ENCODE measurements at regions not wholly inside any gene's neighbourhood (a gene's known extent, or its start where the extent isn't known, plus 50 kb on each side); places are given as distances from the start of the nearest gene placed in this dataset.

DNA sequence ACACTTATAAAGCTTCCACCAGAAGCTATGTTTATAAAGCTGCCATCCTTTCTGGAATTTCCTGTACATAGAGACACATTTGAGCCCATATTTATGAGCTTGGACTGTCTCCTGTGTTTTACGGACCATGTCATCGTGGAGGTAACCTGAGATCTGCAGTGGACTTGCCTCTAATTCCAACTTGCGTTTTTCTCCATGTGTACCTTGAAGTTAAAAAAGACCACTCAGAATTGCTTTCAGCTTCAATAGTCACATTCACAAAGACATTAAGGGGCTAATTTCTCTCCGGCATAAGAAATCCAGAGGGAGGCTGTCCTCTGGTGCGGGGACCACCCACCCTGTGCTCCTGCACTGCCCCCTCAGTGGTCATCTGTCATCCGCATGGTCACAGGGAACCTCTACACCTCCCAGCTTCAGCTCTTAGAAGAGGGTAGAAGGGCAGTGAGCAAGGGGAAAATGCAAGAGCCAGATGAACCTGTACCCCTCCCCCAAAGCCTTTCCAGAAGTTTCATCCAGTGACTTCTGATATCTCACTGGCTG, 521.4 kb upstream of the CAMK1G start:
- DNase-seq (ENCODE audit: low read depth), result no peak

DNA sequence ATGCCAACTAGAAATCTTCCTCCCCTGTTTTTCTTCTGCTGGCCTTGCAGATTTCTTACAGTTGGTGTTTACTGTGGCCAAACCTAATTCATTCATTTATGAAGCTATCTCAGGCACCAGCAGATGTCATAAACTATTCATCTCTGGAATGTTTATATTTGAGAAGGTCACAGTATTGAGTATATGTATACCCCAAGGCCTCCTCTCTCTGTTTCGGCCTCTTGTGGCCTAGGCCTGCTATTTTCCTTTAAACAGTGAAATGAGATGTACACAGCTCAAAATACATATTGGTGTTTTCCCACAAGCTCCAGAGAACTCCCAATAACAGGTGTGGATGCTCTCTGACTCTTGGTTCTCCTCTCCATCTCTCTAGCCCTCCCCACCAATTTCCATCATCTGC, 520.7 kb upstream of the CAMK1G start:
- DNase-seq (ENCODE audit: low read depth), result no peak

DNA sequence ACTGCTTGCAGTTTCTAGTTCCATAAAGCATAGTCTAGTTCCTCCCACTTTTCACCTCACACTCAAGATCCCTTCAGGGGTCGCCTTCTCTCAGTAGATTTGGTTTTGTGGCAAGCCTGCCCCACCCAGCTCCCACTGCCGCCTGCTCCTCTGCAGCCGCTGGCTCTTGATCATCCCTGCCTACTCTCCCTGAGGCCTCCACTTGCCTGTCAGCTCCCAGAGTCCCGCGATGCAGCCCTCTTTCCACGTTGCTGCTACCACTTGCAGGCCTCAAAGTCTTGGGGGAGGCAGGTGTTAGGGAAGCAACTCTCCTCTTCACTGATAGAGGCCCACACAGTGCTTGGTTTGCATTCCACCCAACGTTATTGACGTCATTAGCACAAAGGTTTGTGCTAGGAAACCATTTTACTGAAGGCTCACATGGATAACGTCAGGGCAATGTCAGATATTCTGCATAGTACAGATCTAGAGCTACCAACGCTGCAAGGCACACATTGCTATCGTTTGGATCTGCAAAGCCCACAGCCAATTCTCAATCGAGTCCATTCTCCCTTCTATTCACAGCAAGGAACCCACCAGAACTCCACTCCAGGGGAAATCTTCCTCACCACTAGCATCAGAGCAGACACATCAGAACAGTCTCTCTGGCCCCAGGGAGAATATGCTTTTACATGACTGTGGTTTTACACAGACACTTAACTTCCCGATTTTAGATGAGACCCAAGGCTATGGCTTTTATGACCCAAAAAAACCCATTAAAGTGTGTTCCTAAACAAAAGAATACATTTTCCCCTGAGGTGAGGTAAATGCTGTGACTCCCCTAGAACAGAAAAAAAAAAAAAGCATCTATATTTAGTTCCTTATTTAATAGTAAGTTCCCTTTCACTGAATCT, 519.5 kb upstream of the CAMK1G start:
- no peak for DNase-seq (ENCODE audit: low read depth)

DNA sequence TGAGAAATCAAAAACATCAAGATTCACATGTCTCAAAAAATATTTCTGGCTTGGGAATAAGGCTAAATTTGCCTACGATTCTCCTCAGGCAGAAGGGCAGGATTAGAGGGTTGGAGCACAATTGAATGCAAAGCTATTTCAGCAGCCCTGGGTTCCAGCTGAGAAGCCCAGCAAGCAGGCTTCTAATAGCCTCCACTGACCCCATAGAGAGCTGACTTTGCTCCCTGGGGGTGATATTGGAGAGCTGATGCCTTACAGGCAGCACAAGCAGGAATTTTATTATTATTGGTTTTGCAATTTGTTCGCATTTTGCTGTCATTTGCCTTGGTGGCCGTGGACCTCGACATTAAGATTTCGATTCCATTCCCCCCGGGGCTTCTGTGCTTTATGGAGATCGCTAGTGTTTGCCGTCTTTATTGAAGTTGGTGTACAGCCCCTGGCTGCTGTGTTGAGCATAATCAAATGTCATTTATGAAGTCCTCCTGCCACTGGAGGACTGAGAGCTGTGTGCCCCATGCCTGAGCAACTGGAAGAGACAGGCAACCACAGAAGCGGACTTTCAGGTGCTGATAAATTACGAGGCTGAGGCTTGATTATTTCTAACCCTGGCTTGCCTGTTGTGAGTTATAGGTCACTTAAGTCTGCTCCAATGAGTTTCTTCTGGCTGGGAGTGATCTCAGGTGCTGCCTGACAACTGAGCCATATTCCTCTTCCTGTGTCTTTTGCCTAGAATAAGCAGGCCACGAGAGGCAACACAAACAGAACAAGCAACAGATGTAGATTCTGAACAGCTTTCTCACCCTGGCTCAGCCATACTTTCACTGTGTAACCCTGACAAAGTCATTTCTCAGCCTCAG, 518.4 kb upstream of the CAMK1G start:
- no peak for DNase-seq (ENCODE audit: low read depth)

DNA sequence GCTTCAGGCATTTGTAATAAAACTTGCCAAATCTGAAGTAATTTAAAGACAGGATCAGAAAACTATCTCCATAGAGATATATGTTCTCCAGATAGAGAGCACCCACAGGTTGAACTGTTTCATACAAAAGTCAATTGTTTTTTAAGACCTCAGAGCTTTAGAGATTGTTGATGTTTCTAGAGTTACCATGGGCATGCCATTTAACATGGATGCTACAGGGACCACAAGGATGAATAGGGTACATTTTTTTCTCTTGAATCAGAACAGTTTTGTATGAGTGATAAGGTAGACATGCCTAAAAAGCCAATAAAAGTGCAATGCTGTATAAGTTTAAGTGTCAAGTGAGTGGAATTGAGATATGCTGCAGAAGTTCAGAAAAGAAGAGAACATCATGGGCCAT, 511.0 kb upstream of the CAMK1G start:
- peak; percentile 77 for DNase-seq (ENCODE audit: low read depth)

DNA sequence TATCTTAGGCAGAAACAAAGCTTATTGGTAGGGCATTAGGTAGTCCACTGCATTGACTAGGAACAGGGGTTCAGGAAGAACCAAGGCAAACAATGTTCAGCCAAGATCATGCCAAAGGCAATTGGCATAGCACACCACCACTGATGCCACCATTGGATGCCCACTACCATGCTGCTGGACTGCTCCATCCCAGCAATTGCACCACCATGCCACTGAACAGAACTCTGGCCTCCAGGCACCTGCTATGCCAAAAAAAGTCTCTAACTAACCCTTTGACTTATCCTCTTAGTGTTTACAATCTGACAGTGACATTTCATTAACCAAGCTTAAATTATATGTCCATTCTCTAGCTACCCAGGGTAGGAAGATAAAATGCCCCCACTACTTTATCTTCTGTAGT, 509.6 kb upstream of the CAMK1G start:
- no peak for DNase-seq (ENCODE audit: low read depth)

DNA sequence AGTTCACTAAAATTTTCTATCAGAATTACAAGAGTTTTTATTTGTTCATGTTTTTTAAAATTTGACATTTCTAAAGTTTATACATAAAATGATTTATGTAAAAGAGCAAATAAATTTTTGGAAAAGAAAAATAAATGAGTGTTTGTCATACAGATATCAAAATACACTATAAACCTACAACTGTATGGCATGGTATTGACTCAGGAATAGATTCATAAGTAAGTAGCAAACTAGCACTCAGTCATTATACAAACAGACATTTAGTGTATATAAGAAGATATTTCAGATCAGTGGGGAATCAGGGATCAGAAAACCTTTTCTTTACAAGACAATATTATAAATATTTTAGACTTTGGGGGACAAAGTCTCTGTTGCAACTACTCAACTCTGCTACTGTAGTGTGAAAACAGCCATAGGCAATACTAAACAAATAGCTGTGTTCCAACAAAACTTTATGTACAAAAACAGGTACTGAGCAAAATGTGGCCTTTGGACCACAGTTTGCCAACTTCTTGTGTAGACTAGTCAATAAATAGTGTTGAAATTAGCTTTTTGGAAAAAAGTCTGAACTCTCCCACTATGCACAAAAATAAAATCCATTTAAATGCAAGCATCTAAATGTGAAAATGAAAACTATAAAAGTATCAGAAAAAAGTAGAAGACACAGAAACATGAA, 508.8 kb upstream of the CAMK1G start:
- DNase-seq (ENCODE audit: low read depth), result no peak

DNA sequence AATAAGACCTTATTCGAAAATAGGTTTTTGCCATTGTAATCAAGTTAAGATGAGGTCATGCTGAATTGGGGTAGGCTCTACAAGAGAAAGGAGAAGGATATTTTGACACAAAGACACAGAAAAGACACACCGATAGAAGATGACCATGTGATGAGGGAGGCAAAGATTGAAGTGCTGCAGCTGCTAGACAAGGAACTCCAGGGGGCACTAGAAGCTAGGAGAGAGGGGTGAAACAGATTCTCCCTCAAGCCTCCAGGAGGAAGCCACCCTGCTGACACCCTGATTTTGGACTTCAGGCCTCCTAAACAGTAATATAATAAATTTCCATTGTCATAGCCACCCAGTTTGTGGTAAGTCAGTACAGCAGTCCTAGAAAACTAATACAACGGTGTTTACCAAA, 506.8 kb upstream of the CAMK1G start:
- peak; percentile 56 for DNase-seq (ENCODE audit: low read depth)

DNA sequence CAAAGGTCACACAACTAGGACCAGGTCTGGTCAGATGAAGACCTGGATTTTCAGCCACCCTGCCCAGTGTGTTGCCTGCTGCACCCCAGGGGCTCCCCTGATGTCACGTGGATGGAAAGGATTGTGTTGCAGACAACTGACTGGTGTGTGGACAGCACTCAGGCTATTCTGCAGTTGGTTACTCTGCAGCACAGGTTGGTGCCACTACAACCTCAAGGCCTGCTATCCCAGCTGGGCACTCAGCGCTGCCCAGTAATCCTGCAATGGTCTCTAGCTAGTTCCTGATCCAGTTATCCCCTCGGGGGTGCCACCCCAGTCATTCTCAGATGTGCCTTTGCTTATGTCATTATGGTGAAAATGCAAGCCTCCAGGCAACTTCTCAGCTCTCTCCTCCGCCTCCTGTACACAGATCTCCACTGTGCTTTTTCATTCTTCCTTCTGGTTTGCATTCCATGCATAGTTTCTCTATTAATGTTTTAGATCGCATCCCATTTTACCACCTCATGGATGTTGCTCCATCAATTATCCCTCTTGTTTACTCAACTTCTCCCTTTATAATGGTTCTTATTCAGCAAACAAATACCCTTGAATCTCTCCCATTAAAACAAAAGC, 503.2 kb upstream of the CAMK1G start:
- DNase-seq (ENCODE audit: low read depth), result peak; percentile 87

DNA sequence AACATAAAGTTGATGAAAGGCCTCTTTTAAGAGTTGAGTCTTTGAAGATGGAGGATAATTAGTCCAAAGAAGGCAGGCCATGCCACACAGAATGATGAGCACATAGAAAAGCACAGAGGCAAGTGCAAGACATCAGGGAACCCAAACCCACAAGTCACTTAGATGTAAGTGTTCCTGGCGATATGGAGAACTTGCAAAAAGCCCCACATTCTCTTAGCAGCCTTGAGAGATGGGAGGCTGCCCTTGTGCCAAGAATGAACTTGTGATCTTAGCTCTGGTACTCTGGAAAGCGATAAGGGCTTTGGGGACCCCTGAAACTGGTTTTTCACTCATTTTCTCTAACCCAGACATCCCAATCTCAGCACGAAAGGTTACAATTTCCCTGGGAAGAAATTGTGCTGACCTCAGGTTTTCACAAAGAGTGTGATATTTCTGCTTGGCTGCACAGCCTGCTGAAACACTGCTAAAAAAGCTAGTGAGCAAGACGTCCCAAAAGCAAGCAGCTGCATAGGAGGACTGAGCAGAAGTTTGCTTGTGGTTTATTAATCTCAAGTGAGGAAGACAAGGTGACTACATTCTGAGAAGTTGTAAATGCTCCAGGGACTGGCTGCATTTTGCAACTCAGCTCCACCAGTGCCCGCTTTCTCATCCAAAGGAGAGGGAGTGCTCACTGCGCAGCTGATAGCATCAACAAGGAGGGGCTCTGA, 496.9 kb upstream of the CAMK1G start:
- DNase-seq (ENCODE audit: low read depth), result peak; percentile 63

DNA sequence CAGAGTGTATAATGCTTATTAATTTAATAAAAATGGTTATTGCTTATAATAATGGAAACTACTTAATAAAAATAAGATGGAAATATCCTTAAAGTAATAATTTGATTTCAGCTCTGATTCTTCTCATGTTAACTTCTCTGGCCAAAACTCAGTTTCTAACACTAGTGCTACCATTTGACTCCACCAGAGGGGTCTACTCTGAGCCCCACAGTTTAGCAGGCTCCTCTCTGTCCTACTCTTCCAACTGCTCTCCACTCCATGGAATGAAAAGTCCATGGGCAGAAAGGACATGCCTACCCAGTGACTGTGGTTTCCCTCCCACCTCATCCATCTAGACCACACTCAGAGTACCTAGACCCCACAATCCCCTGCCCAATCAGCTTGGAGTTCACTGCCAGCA, 489.1 kb upstream of the CAMK1G start:
- no peak for DNase-seq (ENCODE audit: low read depth)

DNA sequence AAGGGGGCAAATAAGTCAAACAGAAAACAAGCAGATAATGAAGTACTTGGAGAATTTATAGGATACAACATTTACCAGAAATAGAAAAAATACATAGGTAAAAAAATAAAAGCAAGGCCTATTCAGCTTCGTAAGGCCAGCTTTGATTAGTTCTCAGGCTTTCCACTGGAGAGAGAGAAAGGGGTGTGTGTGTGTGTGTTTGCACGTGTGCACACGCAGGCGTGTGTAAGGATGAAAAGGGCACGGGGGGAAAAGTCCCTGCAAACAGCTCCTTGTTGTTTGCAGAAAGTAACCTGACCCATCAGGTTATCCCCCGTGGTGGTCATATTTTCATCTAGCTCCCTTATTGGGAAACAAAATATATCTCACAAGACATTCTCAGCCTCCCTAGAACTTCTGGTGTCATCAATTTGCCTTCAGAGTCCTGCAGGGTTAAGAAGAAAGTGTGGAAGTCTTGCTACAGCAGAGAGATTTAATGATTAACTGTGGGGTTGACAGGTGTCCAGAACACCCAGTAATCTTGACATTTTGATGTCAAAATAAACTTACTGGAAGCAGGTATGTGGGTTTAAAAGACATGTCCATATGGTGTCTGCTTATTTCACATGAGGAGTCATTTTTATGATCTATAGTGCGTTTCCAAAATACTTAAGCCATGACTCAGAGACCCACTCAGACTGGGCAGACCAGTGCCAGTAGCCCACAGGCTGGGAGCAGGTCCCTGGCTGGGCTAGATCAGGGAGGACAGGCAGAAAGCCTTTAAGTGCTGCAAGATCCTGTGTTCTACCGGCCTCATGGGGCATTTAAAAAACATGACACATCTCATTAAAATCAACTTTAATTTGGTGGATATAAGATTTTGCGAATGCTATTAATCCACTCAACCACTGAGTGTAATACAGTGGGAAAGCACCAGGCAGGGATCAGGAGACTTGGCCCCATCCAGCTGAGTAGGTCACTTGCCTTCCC, 487.6 kb upstream of the CAMK1G start:
- DNase-seq (ENCODE audit: low read depth), result peak; percentile 88

DNA sequence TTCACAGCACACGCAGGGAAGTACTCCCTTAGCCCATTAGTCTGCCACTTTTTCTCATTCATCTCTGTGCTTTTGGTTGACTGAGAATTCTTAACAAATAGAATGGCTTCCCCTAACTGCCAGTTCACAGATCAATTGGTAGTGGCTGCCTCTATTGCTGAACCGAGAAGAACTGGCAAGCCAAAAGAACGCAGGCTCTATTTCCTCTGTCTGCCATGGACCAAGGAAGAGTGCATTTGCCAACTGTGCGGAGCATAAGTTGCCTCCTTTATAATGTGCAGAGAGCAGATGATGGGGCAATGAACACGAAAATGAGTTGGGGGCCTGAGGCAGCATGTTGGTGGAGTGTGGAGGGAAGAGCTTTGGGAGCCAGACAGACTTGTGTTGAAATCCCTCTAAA, 483.1 kb upstream of the CAMK1G start:
- no peak for DNase-seq (ENCODE audit: low read depth)

DNA sequence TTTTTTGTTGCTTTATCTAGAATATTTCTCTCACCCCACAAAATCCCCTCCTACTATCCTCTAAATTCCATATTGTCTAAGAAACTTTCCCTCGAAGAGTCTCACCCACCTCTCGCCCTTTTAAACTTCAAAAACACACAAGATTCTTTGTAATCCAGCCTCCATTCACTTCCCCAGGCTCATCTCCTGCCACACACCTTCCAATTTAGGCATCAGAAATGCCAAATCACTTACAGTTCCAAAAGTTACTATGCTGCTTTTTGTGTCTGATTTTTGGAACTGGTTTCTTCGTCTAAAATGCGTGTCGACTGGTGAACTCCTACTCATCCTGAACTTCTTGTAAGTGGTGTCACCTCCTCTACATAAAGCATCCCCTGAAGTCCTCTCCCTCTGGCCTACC, 482.4 kb upstream of the CAMK1G start:
- no peak for DNase-seq (ENCODE audit: low read depth)

DNA sequence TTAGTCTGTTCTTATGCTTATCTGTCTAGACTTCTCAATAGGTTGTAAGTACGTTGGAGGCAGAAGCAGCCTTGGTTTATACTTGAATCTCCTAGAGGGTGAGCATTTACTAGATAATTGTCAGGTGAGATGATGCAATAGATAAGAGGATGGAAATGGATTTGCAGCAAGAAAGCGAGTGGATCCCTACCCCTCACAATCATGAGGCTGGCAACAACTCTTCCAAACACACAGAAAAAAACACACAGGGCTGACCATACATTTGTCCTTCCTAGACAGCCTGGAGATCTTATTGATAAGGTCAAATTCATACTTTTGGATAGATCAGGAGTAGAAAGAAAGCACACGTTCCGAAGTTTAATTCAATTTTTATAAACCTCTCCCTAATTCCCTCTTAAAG, 481.4 kb upstream of the CAMK1G start:
- DNase-seq (ENCODE audit: low read depth), result no peak

DNA sequence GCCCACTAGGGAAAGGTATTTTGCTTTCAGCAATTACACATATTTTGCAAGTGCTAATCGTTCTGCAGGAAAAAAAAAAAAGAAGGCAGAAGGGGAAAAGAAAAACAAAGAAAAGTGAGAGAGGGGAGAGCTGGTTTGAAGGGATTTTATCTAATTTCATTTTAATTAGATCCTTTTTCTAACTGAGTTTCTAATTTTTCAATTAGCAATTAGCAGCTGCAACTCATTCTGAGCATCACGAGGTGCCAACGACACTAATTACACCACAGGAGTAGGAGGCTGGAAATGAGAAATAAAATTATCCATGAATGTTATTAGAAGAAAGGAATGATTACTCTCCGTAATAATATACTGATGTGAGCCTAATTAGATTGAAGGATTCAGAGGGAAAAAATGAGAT, 481.0 kb upstream of the CAMK1G start:
- no peak for DNase-seq (ENCODE audit: low read depth)

DNA sequence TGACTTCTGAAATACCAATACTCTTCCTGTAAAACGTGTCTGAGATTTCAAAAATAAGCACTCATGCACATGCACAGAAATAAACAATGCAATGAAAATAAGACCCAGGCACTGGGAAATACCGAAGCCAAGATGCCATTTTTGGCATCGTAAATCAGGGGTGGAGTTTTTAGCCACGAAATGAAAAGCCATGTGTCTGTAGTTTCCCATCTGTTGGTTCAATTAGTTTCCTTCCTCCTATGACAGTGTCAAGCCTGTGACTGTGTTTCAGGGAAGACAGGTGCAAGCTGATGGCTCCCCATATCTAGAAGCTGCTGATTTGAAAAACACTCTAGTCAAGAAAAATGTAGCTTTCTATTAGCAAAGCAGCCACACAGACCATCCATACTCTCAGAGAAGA, 480.4 kb upstream of the CAMK1G start:
- DNase-seq (ENCODE audit: low read depth), result no peak

DNA sequence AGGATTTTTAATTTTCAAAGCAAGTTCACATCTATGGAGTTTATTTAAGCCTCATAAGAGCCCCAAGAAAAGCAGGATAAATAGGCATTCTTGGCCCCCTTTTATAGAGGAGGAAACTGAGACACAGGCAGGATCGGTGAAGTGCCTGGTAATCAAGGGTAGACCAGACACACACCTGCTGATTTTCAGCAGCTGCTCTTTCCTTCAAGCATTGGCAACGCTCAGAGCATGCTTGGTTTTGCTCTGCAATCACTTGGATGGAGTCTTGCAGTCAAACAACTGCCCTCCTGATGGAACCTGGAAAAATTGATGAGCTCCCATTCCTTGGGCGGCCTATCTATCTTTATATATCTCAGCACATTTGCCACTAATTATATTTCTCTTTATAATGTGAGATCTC, 478.9 kb upstream of the CAMK1G start:
- no peak for DNase-seq (ENCODE audit: low read depth)

DNA sequence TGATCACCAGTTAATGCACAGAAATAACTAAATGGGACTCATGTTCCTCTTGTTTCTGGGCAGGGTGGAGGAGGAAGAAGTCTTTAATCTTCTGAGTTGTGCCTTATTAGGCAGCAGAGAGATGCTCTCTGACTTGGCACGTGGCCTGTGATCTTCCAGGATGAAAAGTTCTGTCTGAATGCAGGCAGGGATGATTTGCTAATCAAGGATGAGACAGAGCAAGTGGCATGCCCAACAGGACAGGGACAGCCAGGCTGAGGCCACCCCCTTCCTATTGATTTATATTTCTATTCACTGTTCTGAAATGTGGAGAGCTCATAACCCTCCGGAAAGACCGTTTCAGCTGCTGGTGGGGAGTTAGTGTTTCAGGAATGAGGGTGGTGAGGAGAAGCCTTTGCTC, 477.8 kb upstream of the CAMK1G start:
- no peak for DNase-seq (ENCODE audit: low read depth)

DNA sequence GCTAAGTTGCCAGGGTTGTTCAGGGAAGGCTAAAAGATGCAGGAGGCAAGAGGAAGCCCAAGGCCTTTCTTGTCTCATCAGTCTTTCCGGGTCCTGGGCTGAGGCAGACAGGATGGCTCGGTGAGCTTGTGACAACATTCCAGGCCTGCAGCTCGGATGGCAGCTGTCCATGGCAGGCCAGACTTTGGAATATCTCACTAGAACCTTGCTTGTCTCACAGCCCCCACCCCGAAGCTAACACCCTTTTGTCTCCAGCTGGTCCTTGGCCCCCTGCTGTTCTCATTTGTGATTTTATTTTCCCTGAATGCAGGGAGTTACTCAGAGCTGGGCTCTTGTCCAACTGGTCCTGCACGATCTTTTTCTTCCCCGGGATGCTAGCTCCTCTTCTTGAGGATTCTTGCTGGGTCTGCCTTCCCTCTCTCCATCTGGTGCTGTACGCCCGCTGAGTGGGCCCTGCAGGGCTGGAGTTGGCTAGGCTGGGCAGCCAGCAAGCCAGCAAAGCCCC, 477.2 kb upstream of the CAMK1G start:
- DNase-seq (ENCODE audit: low read depth), result peak; percentile 80

All from RPMI7951 (cell line).